ENCODE measurements at regions not wholly inside any gene's neighbourhood (a gene's known extent, or its start where the extent isn't known, plus 50 kb on each side); places are given as distances from the start of the nearest gene placed in this dataset.

DNA sequence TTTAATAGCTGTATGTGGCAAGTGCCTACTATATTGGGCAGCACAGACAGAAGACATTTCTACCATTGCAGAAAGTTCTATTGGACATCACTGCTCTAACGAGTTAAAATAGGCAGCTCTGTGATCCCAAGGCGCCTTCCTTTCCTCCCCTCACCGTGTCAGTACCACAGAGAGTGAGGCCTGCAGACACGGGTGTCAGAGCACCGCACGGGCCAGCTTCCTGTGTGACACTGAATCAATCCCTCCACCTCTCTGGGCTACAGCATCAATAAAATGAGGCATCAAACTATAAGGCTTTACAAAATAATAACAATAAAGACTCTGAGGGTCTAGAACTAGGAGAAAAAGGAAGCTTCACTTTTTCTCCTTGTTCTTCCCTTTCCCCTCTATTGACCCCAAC is 246.7 kb downstream of the FOXD2 start:
- TF ChIP-seq, protein P1, sequence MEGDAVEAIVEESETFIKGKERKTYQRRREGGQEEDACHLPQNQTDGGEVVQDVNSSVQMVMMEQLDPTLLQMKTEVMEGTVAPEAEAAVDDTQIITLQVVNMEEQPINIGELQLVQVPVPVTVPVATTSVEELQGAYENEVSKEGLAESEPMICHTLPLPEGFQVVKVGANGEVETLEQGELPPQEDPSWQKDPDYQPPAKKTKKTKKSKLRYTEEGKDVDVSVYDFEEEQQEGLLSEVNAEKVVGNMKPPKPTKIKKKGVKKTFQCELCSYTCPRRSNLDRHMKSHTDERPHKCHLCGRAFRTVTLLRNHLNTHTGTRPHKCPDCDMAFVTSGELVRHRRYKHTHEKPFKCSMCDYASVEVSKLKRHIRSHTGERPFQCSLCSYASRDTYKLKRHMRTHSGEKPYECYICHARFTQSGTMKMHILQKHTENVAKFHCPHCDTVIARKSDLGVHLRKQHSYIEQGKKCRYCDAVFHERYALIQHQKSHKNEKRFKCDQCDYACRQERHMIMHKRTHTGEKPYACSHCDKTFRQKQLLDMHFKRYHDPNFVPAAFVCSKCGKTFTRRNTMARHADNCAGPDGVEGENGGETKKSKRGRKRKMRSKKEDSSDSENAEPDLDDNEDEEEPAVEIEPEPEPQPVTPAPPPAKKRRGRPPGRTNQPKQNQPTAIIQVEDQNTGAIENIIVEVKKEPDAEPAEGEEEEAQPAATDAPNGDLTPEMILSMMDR (IDR thresholded peaks at IDR 0.05): no peak
- TF ChIP-seq POLR2AphosphoS5 (IDR thresholded peaks at IDR 0.05): no peak
- TF ChIP-seq POLR2A (IDR thresholded peaks at IDR 0.05): no peak

Data from sigmoid colon (tissue), 4 donors.